ENCODE measurements at regions not wholly inside any gene's neighbourhood (a gene's known extent, or its start where the extent isn't known, plus 50 kb on each side); places are given as distances from the start of the nearest gene placed in this dataset.

GRCh38 chr19:30873003-30873402, 476.2 kb downstream of the TSHZ3 start:
- Histone ChIP-seq H3K27ac (ENCODE audit: low read depth, low read length, severe bottlenecking) (no peak overlapping the region), H3K36me3 (ENCODE audit: control insufficient read depth, insufficient read depth, low read length) (no peaks in the 10 kb centered on the region), H3K4me3 (ENCODE audit: extremely low read depth, insufficient read depth, low read length, poor library complexity, severe bottlenecking) (no peak overlapping the region), H3K9me3 (ENCODE audit: control insufficient read depth, low read length) (no peaks in the 10 kb centered on the region), H3K4me1 (ENCODE audit: control insufficient read depth, insufficient read depth, low read length, poor library complexity, severe bottlenecking) (no peaks in the 10 kb centered on the region)
- 87 to 100% methylated on average over 2 of the region's 2 CpGs for WGBS, 2 experiments (ENCODE audit: insufficient coverage in 2 of 2)

- no peaks in the 10 kb centered on the region for H3K36me3 ChIP-seq (ENCODE audit: control insufficient read depth, insufficient read depth, low read length)
- 79 to 87% methylated on average over 3 of the region's 4 CpGs for WGBS, 2 experiments (ENCODE audit: insufficient coverage in 2 of 2)
Measured at GRCh38 chr19:30871979-30872378, 477.3 kb downstream of the TSHZ3 start.

GRCh38 chr19:30870876-30871275, 478.4 kb downstream of the TSHZ3 start:
- 89 to 94% methylated on average over 6 to 7 of the region's 8 CpGs for WGBS, 2 experiments (ENCODE audit: insufficient coverage in 2 of 2)
- H3K4me3 ChIP-seq (ENCODE audit: extremely low read depth, insufficient read depth, low read length, poor library complexity, severe bottlenecking): no peak overlapping the region
- H3K4me1 ChIP-seq (ENCODE audit: control insufficient read depth, insufficient read depth, low read length, poor library complexity, severe bottlenecking): no peaks in the 10 kb centered on the region
- no peaks in the 10 kb centered on the region for H3K36me3 ChIP-seq (ENCODE audit: control insufficient read depth, insufficient read depth, low read length)
- no peak overlapping the region for H3K27ac ChIP-seq (ENCODE audit: low read depth, low read length, severe bottlenecking)
- no peaks in the 10 kb centered on the region for H3K9me3 ChIP-seq (ENCODE audit: control insufficient read depth, low read length)

More at GRCh38 chr19:30871979-30872378, 477.3 kb downstream of the TSHZ3 start:
- no peak overlapping the region for H3K27ac ChIP-seq (ENCODE audit: low read depth, low read length, severe bottlenecking)
- H3K9me3 ChIP-seq (ENCODE audit: control insufficient read depth, low read length): no peaks in the 10 kb centered on the region
- H3K4me1 ChIP-seq (ENCODE audit: control insufficient read depth, insufficient read depth, low read length, poor library complexity, severe bottlenecking): no peaks in the 10 kb centered on the region
- H3K4me3 ChIP-seq (ENCODE audit: extremely low read depth, insufficient read depth, low read length, poor library complexity, severe bottlenecking): no peak overlapping the region

GRCh38 chr19:30865511-30865910, 483.7 kb downstream of the TSHZ3 start:
- H3K36me3 ChIP-seq (ENCODE audit: control insufficient read depth, insufficient read depth, low read length): no peaks in the 10 kb centered on the region
- H3K4me1 ChIP-seq (ENCODE audit: control insufficient read depth, insufficient read depth, low read length, poor library complexity, severe bottlenecking): peaks cover 3% of the 10 kb centered on the region
- 82 to 91% methylated on average over 4 to 5 of the region's 6 CpGs for WGBS, 2 experiments (ENCODE audit: insufficient coverage in 2 of 2)
- H3K4me3 ChIP-seq (ENCODE audit: extremely low read depth, insufficient read depth, low read length, poor library complexity, severe bottlenecking): no peak overlapping the region
- H3K27ac ChIP-seq (ENCODE audit: low read depth, low read length, severe bottlenecking): no peak overlapping the region
- no peaks in the 10 kb centered on the region for H3K9me3 ChIP-seq (ENCODE audit: control insufficient read depth, low read length)

GRCh38 chr19:30864391-30865215, 484.6 kb downstream of the TSHZ3 start:
- Histone ChIP-seq H3K4me1 (ENCODE audit: control insufficient read depth, insufficient read depth, low read length, poor library complexity, severe bottlenecking) (peaks cover 3% of the 10 kb centered on the region), H3K36me3 (ENCODE audit: control insufficient read depth, insufficient read depth, low read length) (no peaks in the 10 kb centered on the region), H3K27ac (ENCODE audit: low read depth, low read length, severe bottlenecking) (no peak overlapping the region), H3K4me3 (ENCODE audit: extremely low read depth, insufficient read depth, low read length, poor library complexity, severe bottlenecking) (no peak overlapping the region), H3K9me3 (ENCODE audit: control insufficient read depth, low read length) (no peaks in the 10 kb centered on the region)
- whole genome bisulfite sequencing, 2 experiments (ENCODE audit: insufficient coverage in 2 of 2): 91 to 94% methylated on average over 7 to 12 of the region's 13 CpGs

GRCh38 chr19:30862876-30863275, 486.4 kb downstream of the TSHZ3 start:
- no peaks in the 10 kb centered on the region for H3K36me3 ChIP-seq (ENCODE audit: control insufficient read depth, insufficient read depth, low read length)
- no peak overlapping the region for H3K4me3 ChIP-seq (ENCODE audit: extremely low read depth, insufficient read depth, low read length, poor library complexity, severe bottlenecking)
- peaks cover 3% of the 10 kb centered on the region for H3K4me1 ChIP-seq (ENCODE audit: control insufficient read depth, insufficient read depth, low read length, poor library complexity, severe bottlenecking)
- 91 to 94% methylated on average over 13 to 19 of the region's 19 CpGs for WGBS, 2 experiments (ENCODE audit: insufficient coverage in 2 of 2)
- H3K9me3 ChIP-seq (ENCODE audit: control insufficient read depth, low read length): no peaks in the 10 kb centered on the region
- H3K27ac ChIP-seq (ENCODE audit: low read depth, low read length, severe bottlenecking): no peak overlapping the region

GRCh38 chr19:30861919-30862318, 487.3 kb downstream of the TSHZ3 start:
- H3K9me3 ChIP-seq (ENCODE audit: control insufficient read depth, low read length): no peaks in the 10 kb centered on the region
- no peak overlapping the region for H3K27ac ChIP-seq (ENCODE audit: low read depth, low read length, severe bottlenecking)
- H3K36me3 ChIP-seq (ENCODE audit: control insufficient read depth, insufficient read depth, low read length): no peaks in the 10 kb centered on the region
- H3K4me3 ChIP-seq (ENCODE audit: extremely low read depth, insufficient read depth, low read length, poor library complexity, severe bottlenecking): no peak overlapping the region
- 83 to 86% methylated on average over 4 to 5 of the region's 5 CpGs for WGBS, 2 experiments (ENCODE audit: insufficient coverage in 2 of 2)
- peaks cover 3% of the 10 kb centered on the region for H3K4me1 ChIP-seq (ENCODE audit: control insufficient read depth, insufficient read depth, low read length, poor library complexity, severe bottlenecking)

GRCh38 chr19:30857966-30858490, 485.8 kb downstream of the ZNF536 start:
- H3K36me3 ChIP-seq (ENCODE audit: control insufficient read depth, insufficient read depth, low read length): no peaks in the 10 kb centered on the region
- H3K27ac ChIP-seq (ENCODE audit: low read depth, low read length, severe bottlenecking): no peak overlapping the region
- H3K4me3 ChIP-seq (ENCODE audit: extremely low read depth, insufficient read depth, low read length, poor library complexity, severe bottlenecking): no peak overlapping the region
- 84 to 90% methylated on average over 6 to 7 of the region's 7 CpGs for WGBS, 2 experiments (ENCODE audit: insufficient coverage in 2 of 2)
- peaks cover 3% of the 10 kb centered on the region for H3K4me1 ChIP-seq (ENCODE audit: control insufficient read depth, insufficient read depth, low read length, poor library complexity, severe bottlenecking)
- H3K9me3 ChIP-seq (ENCODE audit: control insufficient read depth, low read length): no peaks in the 10 kb centered on the region

GRCh38 chr19:30857388-30857787, 485.2 kb downstream of the ZNF536 start:
- Histone ChIP-seq H3K4me1 (ENCODE audit: control insufficient read depth, insufficient read depth, low read length, poor library complexity, severe bottlenecking) (peaks cover 3% of the 10 kb centered on the region), H3K36me3 (ENCODE audit: control insufficient read depth, insufficient read depth, low read length) (no peaks in the 10 kb centered on the region), H3K9me3 (ENCODE audit: control insufficient read depth, low read length) (no peaks in the 10 kb centered on the region), H3K4me3 (ENCODE audit: extremely low read depth, insufficient read depth, low read length, poor library complexity, severe bottlenecking) (no peak overlapping the region), H3K27ac (ENCODE audit: low read depth, low read length, severe bottlenecking) (no peak overlapping the region)
- WGBS, 2 experiments (ENCODE audit: insufficient coverage in 2 of 2): 83 to 100% methylated on average over 2 to 4 of the region's 6 CpGs

- Histone ChIP-seq H3K27ac (ENCODE audit: low read depth, low read length, severe bottlenecking) (no peak overlapping the region), H3K9me3 (ENCODE audit: control insufficient read depth, low read length) (no peaks in the 10 kb centered on the region), H3K4me1 (ENCODE audit: control insufficient read depth, insufficient read depth, low read length, poor library complexity, severe bottlenecking) (peaks cover 2% of the 10 kb centered on the region), H3K4me3 (ENCODE audit: extremely low read depth, insufficient read depth, low read length, poor library complexity, severe bottlenecking) (no peak overlapping the region), H3K36me3 (ENCODE audit: control insufficient read depth, insufficient read depth, low read length) (no peaks in the 10 kb centered on the region)
- WGBS, 2 experiments (ENCODE audit: insufficient coverage in 2 of 2): 94 to 100% methylated on average over 1 to 2 of the region's 3 CpGs
Measured at GRCh38 chr19:30856786-30857185, 484.6 kb downstream of the ZNF536 start.

GRCh38 chr19:30856376-30856775, 484.2 kb downstream of the ZNF536 start:
- H3K9me3 ChIP-seq (ENCODE audit: control insufficient read depth, low read length): no peaks in the 10 kb centered on the region
- H3K4me3 ChIP-seq (ENCODE audit: extremely low read depth, insufficient read depth, low read length, poor library complexity, severe bottlenecking): no peak overlapping the region
- no peak overlapping the region for H3K27ac ChIP-seq (ENCODE audit: low read depth, low read length, severe bottlenecking)
- H3K4me1 ChIP-seq (ENCODE audit: control insufficient read depth, insufficient read depth, low read length, poor library complexity, severe bottlenecking): no peaks in the 10 kb centered on the region
- no peaks in the 10 kb centered on the region for H3K36me3 ChIP-seq (ENCODE audit: control insufficient read depth, insufficient read depth, low read length)
- 84 to 100% methylated on average over 3 of the region's 3 CpGs for WGBS, 2 experiments (ENCODE audit: insufficient coverage in 2 of 2)
